ENCODE measurements at regions not wholly inside any gene's neighbourhood (a gene's known extent, or its start where the extent isn't known, plus 50 kb on each side); places are given as distances from the start of the nearest gene placed in this dataset.

- no peak for DNase-seq
Measured at GRCh38 chr1:56416495-56416894, 162.9 kb downstream of the PLPP3 start.

DNA sequence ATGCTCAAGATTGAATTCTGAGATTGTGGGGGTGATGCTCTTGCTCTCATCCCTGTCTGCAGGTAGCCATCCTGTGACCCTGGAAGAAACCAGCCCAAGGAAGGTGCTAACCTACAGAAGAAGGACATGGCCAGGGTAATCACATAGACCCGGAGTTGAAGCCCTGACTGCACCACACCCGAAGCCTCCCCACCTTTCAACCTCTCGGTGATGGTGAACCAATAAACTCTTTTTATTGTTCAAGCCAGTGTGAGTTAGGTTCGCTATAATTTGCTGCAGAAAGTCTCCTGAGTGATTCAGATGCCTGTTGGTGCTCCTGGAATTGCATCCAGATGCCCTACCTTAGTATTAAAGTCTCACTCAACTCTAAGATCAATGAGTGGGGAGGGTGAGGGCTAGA, 163.6 kb downstream of the PLPP3 start:
- DNase-seq, result no peak

DNA sequence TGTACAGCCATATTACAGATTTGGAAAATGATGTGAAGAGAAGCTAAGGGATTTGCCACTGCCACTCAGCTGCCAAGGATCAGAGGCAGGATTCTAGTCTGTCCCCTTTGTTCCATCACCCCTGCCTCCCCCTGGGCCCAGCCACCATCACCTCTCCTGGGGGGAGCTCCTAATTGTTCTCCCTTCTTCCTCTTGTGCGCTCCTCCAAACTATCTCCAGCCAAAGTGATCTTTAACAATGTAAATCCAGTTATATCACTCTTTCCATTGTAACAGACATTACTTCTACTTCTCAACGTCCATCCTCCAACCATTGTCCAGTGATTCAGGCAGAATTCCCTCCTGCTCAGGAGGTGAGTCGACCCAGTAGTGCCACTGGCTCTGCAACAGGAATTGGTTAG, 164.1 kb downstream of the PLPP3 start:
- DNase-seq, result no peak

DNA sequence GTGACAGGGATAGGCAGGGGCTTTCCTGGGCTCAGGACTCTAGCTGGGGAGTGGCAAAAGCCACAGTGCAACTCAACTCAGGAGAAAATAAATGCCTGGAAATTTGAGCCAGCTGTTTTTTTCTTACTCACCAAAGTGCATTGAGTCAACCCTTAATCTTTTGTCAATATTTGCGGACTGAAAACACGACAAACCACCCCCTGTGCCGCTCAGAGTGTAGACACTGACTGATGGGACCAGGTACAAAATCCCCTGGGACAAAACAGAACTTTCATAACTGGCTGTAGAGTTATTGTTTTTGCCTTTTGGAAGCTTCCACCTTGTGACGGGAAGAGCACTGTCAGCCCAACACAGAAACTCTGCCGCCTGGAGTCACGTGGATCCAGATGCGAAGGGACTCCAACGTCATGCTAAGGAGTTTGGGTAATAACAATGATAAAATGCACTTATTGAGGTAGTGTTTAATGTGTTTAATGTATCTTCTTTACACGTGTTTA, 164.6 kb downstream of the PLPP3 start:
- DNase-seq, result peak; percentile 60 to 84

DNA sequence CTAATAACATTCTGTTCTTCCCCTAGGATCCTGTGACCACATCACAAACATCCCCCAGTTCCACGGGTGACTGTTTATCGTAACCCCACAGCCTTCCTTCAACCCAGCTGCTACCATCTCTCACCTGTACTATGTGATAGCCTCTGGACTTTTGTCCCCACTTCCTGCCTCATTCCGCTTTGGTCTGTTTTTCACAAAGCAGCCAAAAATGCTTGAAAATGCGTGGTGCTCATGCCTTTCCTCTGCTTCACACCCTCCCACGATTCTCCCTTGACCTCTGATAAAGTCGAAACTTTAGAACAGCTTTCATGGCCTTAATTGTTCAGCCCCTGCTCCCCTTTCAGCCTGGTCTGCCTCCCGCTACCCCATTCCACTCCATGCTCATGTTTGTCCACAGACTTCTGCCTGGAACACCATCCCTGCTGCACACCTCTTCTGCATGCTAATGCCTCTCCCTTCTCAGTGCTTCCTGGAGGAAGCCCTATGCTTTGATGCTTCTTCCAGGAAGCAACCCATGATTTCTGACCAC, 165.6 kb downstream of the PLPP3 start:
- no peak for DNase-seq

- no peak for DNase-seq
Measured at GRCh38 chr1:56411484-56412180, 167.7 kb downstream of the PLPP3 start.

DNA sequence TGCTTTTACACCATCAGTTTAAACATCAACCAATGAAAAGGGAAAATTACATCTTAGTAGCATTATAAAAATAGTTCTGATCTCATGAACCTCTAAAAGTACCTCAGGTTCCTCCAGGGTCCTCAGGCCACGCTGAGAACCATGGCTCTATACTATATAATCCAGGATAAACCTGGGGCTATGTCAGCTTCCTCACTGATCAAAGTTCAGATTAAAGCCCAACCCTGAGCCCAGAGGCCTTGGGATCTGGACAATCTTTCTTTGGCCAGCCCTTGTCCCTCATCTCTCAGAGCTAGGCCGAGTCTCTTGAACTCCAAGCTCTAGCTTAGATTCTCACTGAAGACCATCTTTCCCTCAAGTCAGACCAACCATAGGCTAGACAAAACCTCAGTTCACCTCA, 168.3 kb downstream of the PLPP3 start:
- DNase-seq, result no peak

- no peak for DNase-seq
Measured at GRCh38 chr1:56410405-56410804, 169.0 kb downstream of the PLPP3 start.

DNA sequence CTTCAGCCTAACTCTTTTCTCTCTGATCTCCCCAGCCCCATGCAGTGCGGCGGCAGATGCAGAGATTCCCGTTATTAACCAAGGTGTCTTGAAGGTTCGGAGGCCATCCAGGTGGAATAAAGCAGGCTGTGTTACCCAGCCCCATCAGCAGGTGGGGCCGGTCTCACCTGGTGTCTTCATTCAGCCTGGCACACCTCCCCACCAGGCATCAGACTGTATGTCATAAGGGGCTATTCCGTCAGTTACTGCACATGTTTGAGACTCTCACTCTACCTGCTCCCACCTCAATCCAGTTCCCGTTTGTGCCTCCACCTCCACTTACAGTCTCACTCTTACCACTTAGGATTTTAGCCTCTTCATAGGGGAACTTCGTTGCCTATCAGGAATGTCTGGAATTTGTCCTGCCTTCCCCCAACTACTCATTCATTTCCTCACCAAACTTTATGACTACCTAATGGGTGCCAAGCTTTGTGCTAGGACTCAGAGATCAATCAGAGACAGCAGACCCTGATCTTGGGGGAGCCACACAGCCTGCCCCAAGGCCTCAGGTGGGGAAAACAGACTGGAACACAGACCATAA, 170.2 kb downstream of the PLPP3 start:
- peak in 1 of 2 experiments; percentile 7 for DNase-seq

DNA sequence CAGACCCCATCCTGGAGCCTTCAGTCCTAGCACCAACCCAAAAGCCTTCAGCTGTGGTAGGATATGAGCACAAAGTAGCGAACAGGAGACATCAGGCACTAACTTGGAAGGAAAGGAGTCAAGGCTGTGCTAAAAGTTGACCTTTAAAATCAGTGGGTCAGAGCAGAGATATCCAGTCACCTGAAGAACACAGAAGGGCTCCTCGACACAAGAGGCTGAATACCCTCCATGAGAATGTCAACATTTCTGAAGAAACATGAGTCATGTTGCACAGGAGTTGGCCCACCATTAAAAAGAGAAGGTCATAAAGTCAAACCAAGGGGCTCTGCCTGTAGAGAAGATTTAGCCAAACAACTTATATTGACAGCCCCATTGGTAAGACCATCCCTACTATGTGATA, 172.5 kb downstream of the PLPP3 start:
- DNase-seq, result no peak

- DNase-seq, result no peak
Measured at GRCh38 chr1:56404561-56405030, 174.8 kb downstream of the PLPP3 start.

DNA sequence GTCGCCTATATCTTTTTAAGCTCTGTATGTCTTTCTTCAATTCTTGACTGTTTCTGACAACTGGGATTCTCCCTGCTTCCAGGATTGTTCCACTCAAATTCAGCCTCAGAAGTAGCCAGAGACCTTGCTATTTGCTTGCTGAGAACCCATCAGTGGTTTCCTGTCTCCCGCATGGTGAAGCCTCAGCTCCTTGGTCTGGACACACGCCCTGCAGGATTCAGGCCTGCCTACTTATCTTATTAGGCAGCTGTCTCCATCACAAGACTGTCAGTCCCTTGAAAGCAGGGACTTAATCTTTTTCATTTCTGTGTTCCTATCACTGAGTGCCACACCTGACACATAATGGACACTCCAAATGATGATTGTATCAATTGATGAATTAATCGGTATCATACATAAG, 175.3 kb downstream of the PLPP3 start:
- DNase-seq, result no peak

DNA sequence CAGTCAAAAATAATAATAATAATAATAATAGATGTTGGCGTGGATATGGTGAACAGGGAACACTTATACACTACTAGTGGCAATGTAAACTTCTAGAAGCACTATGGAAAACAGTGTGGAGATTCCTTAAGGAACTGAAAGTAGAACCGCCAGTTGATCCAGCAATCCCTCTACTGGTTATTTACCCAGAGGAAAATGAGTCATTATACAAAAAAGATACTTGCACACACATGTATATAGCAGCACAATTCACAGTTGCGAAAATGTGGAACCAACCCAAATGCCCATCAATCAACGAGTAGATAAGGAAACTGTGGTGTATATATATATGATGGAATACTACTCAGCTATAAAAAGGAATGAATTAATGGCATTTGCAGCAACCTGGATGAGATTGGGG, 176.0 kb downstream of the PLPP3 start:
- DNase-seq, result no peak

DNA sequence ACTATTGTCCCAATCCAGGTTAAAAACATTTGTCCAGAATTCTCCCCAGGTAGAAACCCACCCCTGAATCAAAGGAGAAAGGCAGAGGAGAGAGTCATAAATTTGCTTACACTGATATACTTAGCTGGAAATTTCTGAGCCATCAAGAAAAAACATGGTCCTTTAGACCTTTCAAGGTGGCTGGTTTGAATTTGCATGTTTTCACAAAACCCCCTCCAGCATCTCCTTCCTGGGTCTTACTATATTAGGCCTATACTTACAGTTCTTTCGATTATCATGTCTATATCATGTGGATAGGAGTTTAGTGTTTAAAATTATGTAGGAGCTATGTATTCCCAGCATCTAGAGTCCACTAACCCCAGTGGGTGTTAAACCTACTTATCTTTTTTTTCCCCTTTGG, 178.2 kb downstream of the PLPP3 start:
- no peak for DNase-seq

DNA sequence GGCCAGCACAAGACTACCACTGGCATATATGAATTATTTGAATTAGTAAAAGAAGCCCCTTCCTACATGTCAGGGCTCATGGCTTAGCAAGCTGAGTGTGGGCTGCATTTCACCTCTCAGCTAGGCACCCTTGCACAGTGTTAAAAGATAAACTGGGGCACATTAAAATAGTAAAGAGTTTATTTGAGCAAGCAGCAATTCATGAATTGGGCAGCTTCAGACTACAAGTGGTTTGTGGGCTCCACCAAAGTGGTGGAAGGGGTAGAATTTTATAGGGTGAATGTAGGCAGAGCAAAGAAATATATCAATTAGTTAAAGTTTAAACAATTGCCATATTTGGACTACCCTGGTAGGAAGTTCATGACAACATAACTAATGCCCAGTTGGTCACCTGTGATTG, 178.8 kb downstream of the PLPP3 start:
- no peak for DNase-seq

DNA sequence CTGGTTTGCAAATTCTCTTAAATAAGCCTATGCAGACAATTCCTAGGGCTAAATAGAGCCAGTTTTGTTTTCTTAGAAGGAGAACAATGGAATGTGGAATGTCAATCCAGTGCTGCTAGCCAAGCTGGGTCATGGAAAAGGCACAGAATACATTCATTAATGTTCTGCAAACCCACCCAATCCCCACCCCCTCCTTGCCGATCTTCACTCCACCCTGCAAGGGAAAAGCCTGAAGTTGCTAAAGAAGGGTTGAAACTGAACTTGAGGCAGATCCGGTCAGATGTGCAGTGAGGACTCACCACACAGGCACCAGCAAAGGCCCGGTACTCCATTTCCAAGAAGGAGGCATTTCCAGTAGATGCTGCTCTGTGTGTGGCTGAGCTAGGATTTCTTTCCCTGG, 179.6 kb downstream of the PLPP3 start:
- DNase-seq, result no peak

- no peak for DNase-seq
Measured at GRCh38 chr1:56399326-56399725, 180.0 kb downstream of the PLPP3 start.

GRCh38 chr1:56397811-56398231, 181.5 kb downstream of the PLPP3 start:
- DNase-seq, result no peak

GRCh38 chr1:56397409-56397808, 182.0 kb downstream of the PLPP3 start:
- DNase-seq, result no peak

DNA sequence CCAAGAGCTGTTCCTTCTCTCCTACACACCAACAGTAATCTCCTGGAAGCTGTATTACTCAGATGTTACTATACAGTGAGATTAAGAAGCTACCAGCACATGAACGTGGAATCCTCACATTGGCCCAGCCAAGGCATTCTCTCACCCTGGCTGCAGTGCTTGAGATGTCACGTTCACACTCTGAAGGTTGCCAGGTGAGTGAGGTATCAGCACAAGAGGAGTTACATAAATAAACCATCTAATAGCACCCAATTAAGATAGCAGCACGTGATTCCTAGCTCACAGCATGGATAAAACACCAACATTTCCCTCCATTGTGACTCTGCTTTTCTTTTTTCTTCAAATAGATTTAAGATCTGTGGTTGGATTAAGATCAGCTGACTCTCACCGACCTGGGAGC, 182.8 kb downstream of the PLPP3 start:
- DNase-seq, result no peak

DNA sequence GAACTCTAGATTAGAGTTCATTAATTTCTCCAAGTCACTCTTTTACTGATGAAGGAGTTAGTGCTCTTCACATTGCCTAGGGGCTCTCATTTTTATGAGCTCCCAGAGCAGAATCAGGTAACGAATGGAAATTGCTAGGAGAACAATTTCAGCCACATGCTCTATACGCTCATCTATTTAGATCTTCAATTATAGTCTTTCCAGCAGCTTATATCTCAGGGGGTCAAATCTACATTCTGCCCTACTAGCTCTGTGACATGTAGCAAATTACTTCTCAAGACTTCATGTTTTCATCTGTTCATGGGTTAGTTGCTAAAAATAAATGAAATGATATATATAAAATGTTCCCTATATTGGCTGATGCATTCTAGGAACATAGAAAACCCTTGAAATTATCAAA, 183.6 kb downstream of the PLPP3 start:
- DNase-seq, result no peak

DNA sequence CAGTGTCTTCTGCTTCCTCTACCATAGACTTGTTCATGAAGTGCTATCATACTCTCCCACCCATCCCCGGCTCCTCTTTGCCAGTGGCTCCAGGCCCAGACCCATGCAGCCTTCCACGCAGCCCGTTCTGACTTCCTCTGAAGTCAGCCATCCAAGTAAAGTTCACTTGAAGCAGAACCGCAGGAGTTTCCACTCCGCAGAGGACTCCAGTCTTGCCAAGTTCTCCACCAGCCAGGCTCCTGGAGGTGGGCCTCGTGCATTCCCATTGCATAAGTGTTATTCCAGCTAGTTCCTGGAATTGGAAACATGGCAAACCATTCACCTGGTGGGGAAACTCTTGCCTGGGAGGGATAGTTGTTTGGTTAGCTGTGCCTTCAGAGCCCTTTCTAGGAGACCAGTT, 185.1 kb downstream of the PLPP3 start:
- DNase-seq, result no peak

DNA sequence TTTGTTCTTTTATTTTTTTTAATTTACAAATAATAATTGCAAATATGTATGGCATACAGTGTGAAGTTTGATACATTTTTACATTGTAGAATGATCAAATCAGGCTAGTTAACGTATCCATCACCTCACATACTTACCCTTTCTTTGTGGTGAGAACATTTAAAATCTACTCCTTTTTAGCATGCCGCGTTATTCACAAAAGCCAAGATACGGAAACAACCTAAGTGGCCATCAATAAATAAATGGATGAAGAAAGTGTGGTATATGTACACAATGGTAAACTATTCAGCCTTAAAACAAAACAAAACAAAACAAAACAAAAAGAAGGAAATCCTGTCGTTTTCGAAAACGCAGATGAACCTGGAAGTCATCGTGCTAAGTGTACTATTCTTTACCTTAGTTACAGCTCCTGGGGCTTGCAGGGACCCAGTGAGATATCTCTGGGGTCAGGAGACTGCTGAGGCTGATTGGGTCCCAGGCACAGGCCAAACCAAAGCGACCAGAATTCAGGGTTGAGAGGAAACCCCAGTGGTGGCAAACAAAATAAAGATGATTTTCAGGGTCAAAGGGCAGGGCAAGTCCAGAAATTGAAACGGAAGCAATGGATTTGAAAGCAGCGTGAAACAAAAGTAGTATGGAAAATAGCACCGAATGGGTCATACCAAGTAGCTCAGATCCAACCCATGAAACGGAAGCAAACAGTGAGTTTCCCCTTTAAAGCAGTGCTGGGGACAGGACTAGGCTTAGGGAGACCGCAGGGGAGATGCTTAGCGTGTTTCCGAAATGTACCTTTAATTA, 188.2 kb downstream of the PLPP3 start:
- no peak for DNase-seq

Measured in NCI-H2081 (cell line).